B cell (primary cell): ENCODE measurements at regions not wholly inside any gene's neighbourhood (a gene's known extent, or its start where the extent isn't known, plus 50 kb on each side); places are given as distances from the start of the nearest gene placed in this dataset.

ENCODE experiments used
- ATAC-seq: fragments of 200-7000 bp; cut with Tn5 transposase; one replicate; pipeline ENCODE4 v1.10.0; 2021; ENCODE audit warnings: low read depth, mild to moderate bottlenecking, moderate number of reproducible peaks, moderate library complexity
- CTCF ChIA-PET: fragments of 350-600 bp; sonication (Branson Sonifier 250); formaldehyde crosslinking; loops from one replicate; lab custom pipeline; 2021; ENCODE audit warnings: antibody characterized with exemption, inconsistent platforms; lab: Charles Lee
- POLR2A ChIA-PET: fragments of 350-600 bp; sonication (Branson Sonifier 250); formaldehyde crosslinking; loops from one replicate; lab custom pipeline; 2021; ENCODE audit warnings: antibody characterized with exemption; lab: Charles Lee
- DNase-seq: peaks from one replicate; pipeline ENCODE4 v3.0.0; 2013
- H2AFZ ChIP-seq: 2 replicates; pipeline ENCODE4 v1.6.1; 2012; ENCODE audit warnings: mild to moderate bottlenecking, low read depth, low read length; ENCODE audit not compliant: insufficient read depth, poor library complexity, severe bottlenecking
- H3K27ac ChIP-seq, 2 donors: 1 replicate in 1 of 2; 2 replicates in 1 of 2; pipeline ENCODE4 v1.5.1; 2012 to 2013; ENCODE audit warnings: low read length in 2 of 2, mild to moderate bottlenecking in 2 of 2, moderate library complexity in 1 of 2
- H3K27me3 ChIP-seq, 4 experiments: fragments of 200-600 bp in 1 of 4; sonication (generic) in 1 of 4; replicated peaks in 1 of 4; 1 replicate in 2 of 4; 2 replicates in 2 of 4; pipeline versions ENCODE4 v1.6.1 to v1.7.0; 2013 to 2016; ENCODE audit warnings: low read length in 3 of 4, mild to moderate bottlenecking in 2 of 4, mixed read lengths in 1 of 4, moderate library complexity in 1 of 4; ENCODE audit not compliant: insufficient read depth in 4 of 4, control insufficient read depth in 3 of 4; ENCODE audit errors: control extremely low read depth in 1 of 4
- H3K36me3 ChIP-seq, 2 experiments: replicated peaks in 1 of 2; 1 replicate in 1 of 2; 2 replicates in 1 of 2; pipeline versions ENCODE4 v1.6.1 to v1.7.1; 2013; ENCODE audit warnings: low read length in 1 of 2; ENCODE audit not compliant: insufficient read depth in 2 of 2, control insufficient read depth in 1 of 2; ENCODE audit errors: control extremely low read depth in 1 of 2, extremely low read depth in 1 of 2
- H3K4me1 ChIP-seq, 2 donors: fragments of 200-600 bp in 1 of 2; sonication (generic) in 1 of 2; 1 replicate in 1 of 2; 2 replicates in 1 of 2; pipeline versions ENCODE4 v1.5.1 to v1.6.1; 2013 to 2017; ENCODE audit warnings: low read length in 2 of 2; ENCODE audit not compliant: control insufficient read depth in 2 of 2, insufficient read depth in 2 of 2
- H3K4me2 ChIP-seq: replicated peaks from 2 replicates; pipeline ENCODE3; 2012; ENCODE audit warnings: mild to moderate bottlenecking, low read depth, low read length; ENCODE audit not compliant: poor library complexity, severe bottlenecking
- H3K4me3 ChIP-seq, 5 experiments: fragments of 200-600 bp in 1 of 5; sonication (generic) in 1 of 5; 1 replicate in 3 of 5; 2 replicates in 2 of 5; pipeline versions ENCODE4 v1.5.1 to v1.7.0; 2011 to 2016; ENCODE audit warnings: low read length in 4 of 5, mild to moderate bottlenecking in 4 of 5, low read depth in 2 of 5, control low read depth in 1 of 5, moderate library complexity in 1 of 5; ENCODE audit not compliant: insufficient read depth in 1 of 5; ENCODE audit errors: control extremely low read depth in 1 of 5, extremely low read depth in 1 of 5
- H3K79me2 ChIP-seq: fragments of 200-600 bp; sonication (generic); one replicate; pipeline ENCODE4 v1.6.0; 2016; ENCODE audit warnings: low read length; ENCODE audit not compliant: control insufficient read depth, insufficient read depth
- H3K9ac ChIP-seq: fragments of 200-600 bp; sonication (generic); 2 replicates; pipeline ENCODE4 v1.6.1; 2017; ENCODE audit warnings: mild to moderate bottlenecking, low read length, moderate library complexity
- H3K9me3 ChIP-seq, 3 donors: one replicate each; pipeline versions ENCODE4 v1.6.1 to v1.7.1; 2013; ENCODE audit warnings: low read length in 2 of 3; ENCODE audit not compliant: control insufficient read depth in 2 of 3, insufficient read depth in 1 of 3; ENCODE audit errors: control extremely low read depth in 1 of 3
- H4K20me1 ChIP-seq: 2 replicates; pipeline ENCODE4 v1.6.0; 2012; ENCODE audit warnings: mild to moderate bottlenecking, low read length; ENCODE audit not compliant: insufficient read depth, control insufficient read depth, poor library complexity, severe bottlenecking
- H3K27ac Mint-ChIP-seq: one replicate; pipeline ENCODE4 v1.8.0; 2021; ENCODE audit warnings: mixed read lengths
- H3K27me3 Mint-ChIP-seq: one replicate; pipeline ENCODE4 v1.8.0; 2021; ENCODE audit warnings: mixed read lengths
- H3K4me1 Mint-ChIP-seq: one replicate; pipeline ENCODE4 v1.8.0; 2021; ENCODE audit warnings: mixed read lengths
- H3K4me3 Mint-ChIP-seq: one replicate; pipeline ENCODE4 v1.8.0; 2021; ENCODE audit warnings: mixed read lengths
- H3K9me3 Mint-ChIP-seq: one replicate; pipeline ENCODE4 v1.8.0; 2022; ENCODE audit warnings: mixed read lengths; ENCODE audit not compliant: insufficient read depth
- CTCF ChIP-seq: fragments of 200-600 bp; IDR thresholded peaks from one replicate; pipeline ENCODE4 v1.8.0; 2022; ENCODE audit warnings: antibody characterized with exemption, mild to moderate bottlenecking
- EZH2 ChIP-seq: IDR thresholded peaks from 2 replicates; pipeline ENCODE4 v1.6.1; 2012; ENCODE audit warnings: borderline replicate concordance, low read depth, mild to moderate bottlenecking, moderate library complexity, low read length; ENCODE audit not compliant: insufficient read depth, poor library complexity, severe bottlenecking
- WGBS: methylation state at CpG from one replicate; pipeline ENCODE4 v1.1.5; 2013; ENCODE audit warnings: missing lambda C conversion rate; ENCODE audit not compliant: insufficient coverage; 5-methylcytosine and 5-hydroxymethylcytosine counted together
- intact Hi-C: fragments of 100-400 bp; cut with micrococcal nuclease; formaldehyde crosslinking; loops from one replicate; pipeline ENCODE4 v1.10.0; 2022

GRCh38 chr5:173743641-173744343 lies 127.3 kb upstream of the BOD1 start:
- Histone ChIP-seq H3K4me1 (peaks cover 40 to 60% of the 10 kb centered on the region in 2 donors), H4K20me1 (no peaks in the 10 kb centered on the region), H3K9me3 (peaks cover 0 to 4% (median 0%) of the 10 kb centered on the region in 3 donors), H3K4me2 (no peak overlapping the region), H3K4me3 (no peak overlapping the region), H3K27me3 (no peaks in the 10 kb centered on the region), H2AFZ (no peak overlapping the region), H3K36me3 (no peaks in the 10 kb centered on the region), H3K79me2 (no peaks in the 10 kb centered on the region), H3K27ac (peak overlapping the region; percentile 16 to 37), H3K9ac (no peak overlapping the region)
- H3K4me3 Mint-ChIP-seq: no peak overlapping the region
- intact Hi-C loops: loop anchor here (2.0 to 5.0 kb wide), 2 partner anchors 79 to 141 kb away; no protein-coding TSS in a partner anchor
- WGBS: 95% methylated on average over 4 of the region's 9 CpGs
- no peak for TF ChIP-seq EZH2
- TF ChIP-seq CTCF: no peak
- peak overlapping the region; percentile 80 for H3K27ac Mint-ChIP-seq
- no peaks in the 10 kb centered on the region for H3K27me3 Mint-ChIP-seq
- H3K9me3 Mint-ChIP-seq: no peaks in the 10 kb centered on the region
- peaks cover 68% of the 10 kb centered on the region for H3K4me1 Mint-ChIP-seq
- ChIA-PET POLR2A (no interaction called here), CTCF (interaction anchor here (0.6 to 1.4 kb wide), 2 partner anchors 43 to 132 kb away, joined by 3 read pairs; no protein-coding TSS in a partner anchor)
- DNase-seq (no peak), ATAC-seq (no peak)

- no peaks in the 10 kb centered on the region for H3K36me3 ChIP-seq
- no peak for TF ChIP-seq EZH2
- TF ChIP-seq CTCF: no peak
- H3K79me2 ChIP-seq: no peaks in the 10 kb centered on the region
- POLR2A ChIA-PET: interaction anchor here (0.7 to 1.3 kb wide), 3 partner anchors 9 to 173 kb away, joined by 3 to 5 read pairs (median 4); partner anchors contain the start of gene CPEB4
- no peak overlapping the region for H3K4me3 ChIP-seq
- H2AFZ ChIP-seq: no peak overlapping the region
- peak overlapping the region in 1 of 2 donors; percentile 37 for H3K27ac ChIP-seq
- intact Hi-C loops: loop anchor here (2.0 to 5.0 kb wide), 2 partner anchors 78 to 140 kb away; no protein-coding TSS in a partner anchor
- no peaks in the 10 kb centered on the region for H4K20me1 ChIP-seq
- H3K9ac ChIP-seq: no peak overlapping the region
- peak overlapping the region; percentile 55 for H3K4me2 ChIP-seq
- Mint-ChIP-seq H3K9me3 (no peaks in the 10 kb centered on the region), H3K4me1 (peaks cover 66% of the 10 kb centered on the region), H3K27ac (peak overlapping the region; percentile 80), H3K4me3 (no peak overlapping the region), H3K27me3 (no peaks in the 10 kb centered on the region)
- peaks cover 40 to 60% of the 10 kb centered on the region in 2 donors for H3K4me1 ChIP-seq
- ATAC-seq (no peak), DNase-seq (peak; percentile 22)
- CTCF ChIA-PET: interaction anchor here (0.6 to 2.0 kb wide), 10 partner anchors 13 to 228 kb away, joined by 3 to 6 read pairs (median 4); partner anchors contain the start of gene CPEB4
- H3K27me3 ChIP-seq: no peaks in the 10 kb centered on the region
- WGBS: 92% methylated on average over 8 of the region's 8 CpGs
- H3K9me3 ChIP-seq: peaks cover 0 to 4% (median 0%) of the 10 kb centered on the region in 3 donors
Measured at GRCh38 chr5:173744551-173744950, 128.1 kb upstream of the BOD1 start.
